Limb (tissue), 2 donors: ENCODE measurements at regions not wholly inside any gene's neighbourhood (a gene's known extent, or its start where the extent isn't known, plus 50 kb on each side); places are given as distances from the start of the nearest gene placed in this dataset.
A peak's percentile ranks its signal among the peaks of the same experiment; 100 is the strongest.
"Not testable (repeated sequence)": the region's sequence is repeated elsewhere in the genome, so short reads cannot be mapped to it uniquely, and the experiment has no call there.

Source experiments
- DNase-seq, 2 donors: peaks; one replicate each; pipeline ENCODE4 v3.0.0-alpha.2; 2016; ENCODE audit errors: extremely low spot score in 2 of 2

DNA sequence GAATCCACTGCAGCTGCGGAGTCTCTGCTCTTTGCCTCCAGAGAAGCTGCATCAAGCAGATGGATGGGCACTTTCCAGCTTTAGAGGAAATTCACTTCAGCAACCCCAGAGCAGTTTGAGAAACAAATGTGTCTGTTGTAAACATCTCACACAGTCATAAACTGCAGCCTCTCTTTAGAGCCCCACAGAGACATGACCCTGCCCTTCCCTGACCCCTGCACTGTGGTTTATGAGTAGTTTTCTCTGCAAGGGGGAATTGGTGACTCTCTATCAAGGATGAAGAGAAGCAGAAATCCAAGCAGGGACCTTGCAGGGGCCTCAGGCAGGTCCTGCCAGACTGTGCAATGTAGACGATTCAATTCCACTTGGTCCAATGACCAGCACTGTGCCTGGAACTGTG lies 160.2 kb downstream of the SH2D4B start:
- no peak for DNase-seq

DNA sequence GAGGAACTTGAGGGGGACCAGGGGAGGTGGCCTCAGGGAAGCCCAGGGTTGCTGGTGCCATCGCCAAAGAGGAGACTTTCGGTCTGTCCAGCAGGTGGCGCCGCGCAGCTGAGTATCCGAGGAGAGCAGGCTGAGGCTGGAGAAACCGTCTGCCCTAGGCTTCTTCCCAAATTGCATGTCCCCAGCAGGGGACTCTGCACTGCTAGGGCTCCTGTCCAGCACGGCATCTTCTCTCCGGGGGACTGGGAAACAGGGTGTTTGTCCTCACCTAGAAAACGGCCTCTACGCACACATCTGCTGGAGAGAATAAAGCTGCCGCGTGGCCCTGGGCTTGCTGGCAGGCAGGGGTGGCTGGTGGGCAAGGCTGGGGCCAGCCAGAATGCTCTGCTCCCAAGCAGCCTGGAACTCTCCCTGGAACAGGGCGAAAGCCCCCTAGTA lies 161.9 kb downstream of the SH2D4B start:
- DNase-seq, result peak; percentile 73 to 89

DNA sequence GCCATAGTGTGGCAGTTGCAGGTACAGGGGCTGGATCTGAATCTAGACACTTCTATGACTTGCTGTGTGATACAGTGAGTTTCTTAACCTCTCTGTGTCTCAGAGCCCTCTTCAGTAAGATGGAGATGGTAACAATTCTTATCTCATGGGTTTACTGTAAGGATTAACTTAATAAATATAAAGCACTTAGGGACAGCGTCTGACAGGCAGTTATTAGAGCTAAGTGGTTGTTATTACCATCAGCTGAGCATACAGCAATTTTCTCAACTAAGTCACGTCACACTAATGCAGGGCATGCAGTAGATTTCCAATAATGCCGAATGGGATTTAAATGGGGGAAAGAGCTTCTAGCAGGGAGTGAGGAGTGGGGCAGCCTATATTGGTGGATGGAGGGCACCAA lies 162.6 kb downstream of the SH2D4B start:
- no peak for DNase-seq

DNA sequence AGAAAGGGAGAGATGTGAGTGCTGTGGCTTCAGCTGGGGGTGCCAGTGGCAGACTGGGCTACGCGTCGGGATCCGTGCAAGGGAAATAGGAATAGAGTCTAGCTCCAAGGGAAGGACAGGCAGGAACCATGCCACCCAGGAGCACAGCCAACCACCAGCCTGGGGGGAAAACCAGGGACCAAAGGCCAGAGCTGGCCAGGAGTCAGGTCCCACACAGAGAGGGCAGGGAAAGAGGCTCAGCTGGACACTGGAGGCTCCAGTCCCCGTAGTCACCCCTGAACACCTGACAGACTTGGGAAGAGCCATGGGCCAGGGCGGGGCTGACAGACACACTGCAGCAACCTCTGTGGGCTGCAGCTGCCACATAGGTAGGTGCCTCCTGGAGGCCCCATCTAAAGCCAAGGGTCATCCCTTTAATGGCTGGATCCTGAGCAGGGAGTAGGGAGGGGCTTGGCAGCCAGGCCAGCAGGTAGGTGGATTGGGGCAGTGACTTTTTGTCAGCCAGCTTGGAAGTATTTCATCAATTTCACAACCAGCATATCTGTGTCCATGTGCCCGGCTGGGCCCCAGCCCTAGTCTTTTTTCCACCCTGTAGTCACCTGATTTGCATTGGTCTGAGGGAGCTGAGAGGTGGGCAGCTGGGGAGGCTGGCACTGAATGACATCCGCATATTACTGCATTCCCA lies 163.2 kb downstream of the SH2D4B start:
- DNase-seq, result no peak

DNA sequence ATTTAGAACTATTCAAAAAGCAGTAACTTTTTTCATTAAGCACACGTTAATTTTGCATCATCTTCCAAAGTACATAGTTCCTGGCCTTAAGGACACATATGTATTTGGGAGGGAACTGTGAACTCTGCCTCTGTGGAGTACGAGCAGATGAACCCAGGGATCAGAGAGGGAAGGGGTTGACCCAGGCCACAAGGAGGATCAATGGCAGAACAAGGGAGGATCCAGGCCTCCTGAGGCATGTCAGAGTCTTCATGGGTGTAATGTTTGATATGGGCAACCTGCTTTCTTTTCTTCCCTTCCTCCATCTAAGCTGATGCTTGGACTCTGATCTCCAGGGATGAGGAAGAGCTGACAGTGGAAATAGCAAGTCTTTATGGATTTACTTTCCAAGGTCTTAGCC lies 164.0 kb downstream of the SH2D4B start:
- DNase-seq, result no peak

DNA sequence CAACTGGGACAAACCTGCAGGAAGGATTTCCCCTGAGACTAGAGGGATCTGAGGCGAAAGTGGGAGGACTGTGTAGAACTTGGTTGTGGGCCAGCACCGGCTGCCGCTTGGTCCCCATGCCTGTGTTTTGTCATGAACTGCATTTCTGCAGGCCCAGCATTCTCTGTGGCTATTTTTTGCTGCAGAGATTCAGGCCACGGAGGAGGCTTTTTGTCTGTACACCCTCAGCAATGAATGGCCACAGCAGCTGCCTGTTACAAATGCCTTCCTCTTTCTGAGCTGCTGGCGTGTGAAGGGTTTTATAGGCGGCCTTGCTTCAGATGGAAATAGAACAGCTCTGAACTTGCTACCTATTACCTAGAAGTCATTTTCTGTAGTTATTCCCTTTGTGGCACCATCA lies 164.4 kb downstream of the SH2D4B start:
- DNase-seq, result no peak

- no peak for DNase-seq
These were observed 168.2 kb downstream of the SH2D4B start for GRCh38 chr10:80705899-80706298.

DNA sequence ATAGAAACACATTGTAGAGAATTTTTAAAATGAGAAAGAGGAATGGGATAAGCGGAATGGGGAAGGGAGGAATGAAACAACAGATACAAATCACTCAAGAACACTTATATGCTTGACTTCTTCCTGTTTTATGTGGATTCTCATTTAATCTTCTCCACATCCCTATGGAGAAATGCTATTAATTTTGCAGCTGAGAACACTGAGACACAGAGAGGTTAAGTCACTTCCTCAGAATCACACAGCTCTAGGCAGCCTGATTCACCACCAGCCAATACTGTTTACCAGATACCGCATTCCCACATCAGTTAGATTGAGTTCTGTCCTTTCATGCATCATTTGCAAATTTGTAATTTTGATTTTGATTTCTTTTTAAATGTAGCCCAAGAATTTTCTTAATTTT lies 170.5 kb downstream of the SH2D4B start:
- DNase-seq, result no peak

- no peak for DNase-seq
These were observed 171.1 kb downstream of the SH2D4B start for GRCh38 chr10:80708808-80709207.

- DNase-seq, result no peak
These were observed 172.2 kb downstream of the SH2D4B start for GRCh38 chr10:80709866-80710265.

- DNase-seq, result no peak
These were observed 175.8 kb downstream of the SH2D4B start for GRCh38 chr10:80713398-80713928.

DNA sequence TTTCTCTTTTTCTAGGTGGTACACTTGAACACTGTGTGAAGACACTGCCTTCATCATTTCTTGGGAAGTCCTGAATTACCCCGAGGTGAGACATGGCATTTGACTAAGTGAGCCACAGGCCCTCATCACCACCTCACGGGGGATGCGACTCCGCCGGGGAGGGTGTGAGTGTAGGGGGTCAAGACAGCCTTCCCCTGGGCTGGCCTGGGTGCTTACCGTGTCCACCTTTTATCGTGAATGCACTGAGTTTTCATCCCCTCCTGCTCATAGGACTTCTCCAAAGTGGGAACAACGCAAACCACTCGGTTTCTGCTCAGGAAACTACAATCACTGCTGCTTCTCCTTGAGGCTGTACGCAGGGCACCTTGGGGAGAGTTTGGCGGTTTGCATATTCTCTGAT lies 176.9 kb downstream of the SH2D4B start:
- DNase-seq, result no peak

- no peak for DNase-seq
These were observed 180.3 kb downstream of the SH2D4B start for GRCh38 chr10:80718024-80718423.

DNA sequence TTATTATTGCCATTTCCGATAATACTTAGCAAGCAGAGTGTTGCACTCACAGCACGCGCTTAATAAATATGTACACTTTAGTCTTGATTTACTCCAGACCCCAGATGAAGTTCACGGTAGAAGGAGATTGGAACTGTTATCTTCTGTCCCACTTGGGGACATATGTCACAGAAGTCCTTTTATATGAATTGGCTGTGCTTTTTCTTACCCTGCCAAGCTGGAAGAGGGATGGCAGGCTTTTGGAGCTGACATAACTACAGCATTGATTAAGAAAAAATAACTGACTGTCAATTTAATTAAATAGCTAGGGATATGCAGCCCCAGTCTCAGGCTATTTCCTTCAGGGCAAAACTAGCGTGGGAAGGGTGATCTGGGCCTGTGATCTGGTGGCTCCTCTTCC lies 182.2 kb downstream of the SH2D4B start:
- no peak for DNase-seq

DNA sequence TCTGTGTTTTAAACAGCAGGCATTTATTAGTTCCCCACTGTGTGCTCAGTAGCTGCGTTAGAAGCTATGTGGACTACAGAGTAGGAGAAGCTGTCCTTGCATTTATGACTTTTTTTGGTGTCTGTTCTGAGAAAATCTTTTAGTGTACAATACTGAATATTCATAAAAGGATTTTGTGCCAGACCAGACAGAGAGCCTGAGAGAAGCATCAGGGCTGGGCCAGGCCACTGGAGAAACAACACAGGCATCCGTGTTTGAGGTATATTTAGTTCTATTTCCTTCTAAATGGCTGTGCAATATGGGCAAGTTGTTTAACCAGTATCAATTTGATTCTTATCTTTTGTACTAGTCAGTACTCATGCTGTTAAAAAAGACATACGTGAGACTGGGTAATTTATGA lies 182.8 kb downstream of the SH2D4B start:
- no peak for DNase-seq

GRCh38 chr10:80728354-80728753 lies 190.7 kb downstream of the SH2D4B start:
- DNase-seq, result not testable (repeated sequence)

DNA sequence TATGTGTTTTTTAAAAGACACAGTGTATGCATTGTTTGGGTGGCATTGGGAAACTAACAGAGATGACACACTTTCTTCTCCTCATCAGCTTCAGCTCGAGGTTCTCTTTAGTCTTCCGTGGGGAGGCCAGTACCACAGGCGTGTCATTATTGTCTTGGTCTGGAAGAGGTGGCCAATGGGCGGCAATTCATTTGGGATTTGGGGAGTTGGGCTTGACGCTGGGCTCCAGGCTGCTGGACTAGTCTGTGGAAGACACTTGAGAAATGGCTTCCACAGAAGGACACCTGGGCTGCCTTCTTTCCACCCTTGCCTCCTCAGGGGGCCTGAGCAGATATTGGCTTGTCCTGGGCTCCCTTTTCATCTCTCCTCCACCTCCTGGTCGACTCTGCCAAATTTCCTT lies 192.2 kb downstream of the SH2D4B start:
- DNase-seq, result no peak

DNA sequence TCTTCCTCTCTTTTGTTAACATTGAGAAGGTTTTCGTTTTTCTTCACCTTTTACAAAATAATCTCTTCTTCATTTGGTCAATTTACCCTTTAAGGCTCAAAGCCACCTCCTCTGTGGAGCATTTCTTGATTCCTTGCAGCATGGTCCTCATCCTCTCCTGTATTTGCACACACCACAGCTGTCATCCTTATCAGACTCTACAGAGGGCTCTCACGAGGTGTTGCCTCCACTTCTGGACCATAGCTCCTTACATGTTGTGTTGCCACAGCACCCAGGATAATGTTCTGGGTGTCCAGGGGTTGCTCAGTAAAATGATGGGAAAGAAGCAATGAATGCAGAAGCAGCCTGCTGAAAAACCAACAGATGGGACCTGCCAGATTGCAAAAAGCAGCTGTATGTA lies 192.8 kb downstream of the SH2D4B start:
- DNase-seq, result no peak

GRCh38 chr10:80734589-80734988 lies 196.9 kb downstream of the SH2D4B start:
- DNase-seq, result no peak

GRCh38 chr10:80737209-80737608 lies 199.5 kb downstream of the SH2D4B start:
- no peak for DNase-seq

GRCh38 chr10:80739328-80739727 lies 201.6 kb downstream of the SH2D4B start:
- DNase-seq, result no peak

DNA sequence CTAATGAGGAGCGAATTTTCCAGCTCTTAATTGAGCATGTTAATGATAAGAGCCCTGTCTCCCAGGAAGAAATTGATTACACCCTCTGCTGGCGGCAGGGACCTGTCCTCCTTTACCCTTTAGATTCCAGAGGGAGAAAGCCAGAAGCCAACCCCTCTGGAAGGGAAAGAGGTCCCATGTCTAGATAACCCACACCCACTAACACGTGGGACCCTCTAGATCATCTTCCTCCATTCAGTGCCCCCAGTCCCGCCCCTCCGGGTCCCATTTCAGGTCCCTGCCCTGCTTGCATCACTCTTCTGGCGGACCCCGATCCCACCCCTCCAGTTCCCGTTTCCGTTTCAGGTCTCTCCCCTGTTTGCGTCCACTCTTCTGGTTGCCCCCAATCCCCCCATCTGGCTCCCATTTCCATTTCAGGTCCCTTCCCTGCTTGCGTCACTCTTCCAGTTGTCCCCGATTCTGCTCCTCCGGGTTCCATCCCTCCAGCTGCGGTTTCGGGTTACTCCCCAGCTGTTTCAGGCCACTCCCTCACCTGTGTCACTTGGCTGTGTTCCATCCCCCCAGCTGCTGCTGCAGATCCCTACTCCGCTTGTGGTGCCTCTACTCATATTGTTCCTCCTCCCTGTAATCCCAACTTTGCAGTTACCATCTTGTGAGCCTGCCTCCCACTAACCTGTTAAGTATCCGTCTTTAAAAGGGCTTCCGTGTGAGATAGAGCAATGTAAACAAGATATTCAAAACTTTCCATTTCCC lies 202.4 kb downstream of the SH2D4B start:
- DNase-seq, result no peak

DNA sequence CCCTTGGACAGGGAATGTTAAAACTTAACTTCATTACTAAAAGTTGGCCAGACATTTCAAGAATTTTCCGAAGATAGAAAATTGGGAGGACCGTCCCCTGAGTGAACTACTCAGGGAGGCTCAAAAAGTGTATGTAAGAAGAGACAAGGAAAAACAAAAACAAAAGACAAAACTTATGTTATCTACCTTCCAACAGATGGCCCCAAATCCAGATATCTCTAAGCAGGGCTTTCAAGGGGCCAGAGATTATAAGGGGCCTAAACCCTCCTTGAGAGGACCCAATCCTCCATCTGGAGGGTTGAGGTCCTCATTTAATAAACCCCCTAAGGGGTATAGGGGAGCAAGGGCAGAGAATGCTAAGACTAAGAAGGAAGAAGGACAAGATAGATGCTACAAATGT lies 203.6 kb downstream of the SH2D4B start:
- no peak for DNase-seq
